ENCODE measurements at regions not wholly inside any gene's neighbourhood (a gene's known extent, or its start where the extent isn't known, plus 50 kb on each side); places are given as distances from the start of the nearest gene placed in this dataset.

- POLR2A ChIA-PET = no interaction called here
- TF ChIP-seq PKNOX1 (IDR thresholded peaks at IDR 0.05) = no peak
- TF ChIP-seq ARNT (IDR thresholded peaks at IDR 0.05) = no peak
- TF ChIP-seq SUZ12 (IDR thresholded peaks at IDR 0.05) = no peak
- TF ChIP-seq FOXA1 (IDR thresholded peaks at IDR 0.05) = no peak
- TF ChIP-seq CTBP1 (IDR thresholded peaks at IDR 0.05; ENCODE audit: borderline replicate concordance) = no peak
- no peak for TF ChIP-seq ZNF384 (IDR thresholded peaks at IDR 0.05)
- CTCF ChIA-PET = no interaction called here
- no peak for DNase-seq (ENCODE audit: extremely low spot score)
These were observed 170.9 kb upstream of the CASK start for GRCh38 chrX:42094218-42094617.

GRCh38 chrX:42093756-42094155 is 170.4 kb upstream of the CASK start:
- no peak for TF ChIP-seq FOXM1 (IDR thresholded peaks at IDR 0.05; ENCODE audit: borderline replicate concordance)
- no peak for TF ChIP-seq NFRKB (IDR thresholded peaks at IDR 0.05)
- no peak for TF ChIP-seq ARNT (IDR thresholded peaks at IDR 0.05)
- no peak for TF ChIP-seq SP1 (IDR thresholded peaks at IDR 0.05)
- TF ChIP-seq HDGF (IDR thresholded peaks at IDR 0.05; ENCODE audit: borderline replicate concordance) = no peak
- TF ChIP-seq FOXK2 (IDR thresholded peaks at IDR 0.05) = no peak
- TF ChIP-seq L3MBTL2 (conservative IDR thresholded peaks at IDR 0.05) = no peak
- TF ChIP-seq PKNOX1 (IDR thresholded peaks at IDR 0.05) = no peak
- TF ChIP-seq ELF4 (IDR thresholded peaks at IDR 0.05) = no peak
- TF ChIP-seq SUZ12 (IDR thresholded peaks at IDR 0.05) = no peak
- no peak for TF ChIP-seq ZNF384 (IDR thresholded peaks at IDR 0.05)
- TF ChIP-seq LEF1 (IDR thresholded peaks at IDR 0.05; ENCODE audit: borderline replicate concordance) = no peak
- no peak for TF ChIP-seq FOXA1 (IDR thresholded peaks at IDR 0.05)
- TF ChIP-seq CTBP1 (IDR thresholded peaks at IDR 0.05; ENCODE audit: borderline replicate concordance) = no peak
- ChIA-PET POLR2A (no interaction called here), CTCF (no interaction called here)
- no peak for DNase-seq (ENCODE audit: extremely low spot score)

- no peak for DNase-seq (ENCODE audit: extremely low spot score)
- TF ChIP-seq L3MBTL2 (conservative IDR thresholded peaks at IDR 0.05) (no peak), NFRKB (IDR thresholded peaks at IDR 0.05) (no peak), PKNOX1 (IDR thresholded peaks at IDR 0.05) (no peak), ARNT (IDR thresholded peaks at IDR 0.05) (no peak), ELF4 (IDR thresholded peaks at IDR 0.05) (no peak), SUZ12 (IDR thresholded peaks at IDR 0.05) (no peak), FOXA1 (IDR thresholded peaks at IDR 0.05) (no peak), TARDBP (IDR thresholded peaks at IDR 0.05) (no peak), FOXM1 (IDR thresholded peaks at IDR 0.05; ENCODE audit: borderline replicate concordance) (no peak), SP1 (IDR thresholded peaks at IDR 0.05) (no peak), BHLHE40 (IDR thresholded peaks at IDR 0.05; ENCODE audit: borderline replicate concordance) (no peak), CTBP1 (IDR thresholded peaks at IDR 0.05; ENCODE audit: borderline replicate concordance) (no peak), HDGF (IDR thresholded peaks at IDR 0.05; ENCODE audit: borderline replicate concordance) (no peak), LEF1 (IDR thresholded peaks at IDR 0.05; ENCODE audit: borderline replicate concordance) (no peak), FOXK2 (IDR thresholded peaks at IDR 0.05) (no peak)
- CTCF ChIA-PET = no interaction called here
- POLR2A ChIA-PET = no interaction called here
These were observed 167.0 kb upstream of the CASK start for GRCh38 chrX:42090395-42090794.

- ChIA-PET CTCF (no interaction called here), POLR2A (no interaction called here)
- TF ChIP-seq SUZ12 (IDR thresholded peaks at IDR 0.05) = no peak
- TF ChIP-seq ELF4 (IDR thresholded peaks at IDR 0.05) = no peak
- no peak for TF ChIP-seq FOXA1 (IDR thresholded peaks at IDR 0.05)
- TF ChIP-seq SP1 (IDR thresholded peaks at IDR 0.05) = no peak
- no peak for TF ChIP-seq LEF1 (IDR thresholded peaks at IDR 0.05; ENCODE audit: borderline replicate concordance)
- no peak for TF ChIP-seq HDGF (IDR thresholded peaks at IDR 0.05; ENCODE audit: borderline replicate concordance)
- no peak for TF ChIP-seq NFRKB (IDR thresholded peaks at IDR 0.05)
- TF ChIP-seq CTBP1 (IDR thresholded peaks at IDR 0.05; ENCODE audit: borderline replicate concordance) = no peak
- no peak for TF ChIP-seq FOXM1 (IDR thresholded peaks at IDR 0.05; ENCODE audit: borderline replicate concordance)
- no peak for TF ChIP-seq L3MBTL2 (conservative IDR thresholded peaks at IDR 0.05)
- no peak for TF ChIP-seq TARDBP (IDR thresholded peaks at IDR 0.05)
- no peak for TF ChIP-seq PKNOX1 (IDR thresholded peaks at IDR 0.05)
- no peak for DNase-seq (ENCODE audit: extremely low spot score)
These were observed 165.7 kb upstream of the CASK start for GRCh38 chrX:42089031-42089430.

GRCh38 chrX:42087960-42088359 is 164.6 kb upstream of the CASK start:
- POLR2A ChIA-PET = no interaction called here
- CTCF ChIA-PET = no interaction called here
- no peak for DNase-seq (ENCODE audit: extremely low spot score)
- no peak for TF ChIP-seq ARNT (IDR thresholded peaks at IDR 0.05)
- no peak for TF ChIP-seq ELF4 (IDR thresholded peaks at IDR 0.05)
- TF ChIP-seq FOXK2 (IDR thresholded peaks at IDR 0.05) = no peak
- TF ChIP-seq FOXM1 (IDR thresholded peaks at IDR 0.05; ENCODE audit: borderline replicate concordance) = no peak
- TF ChIP-seq SUZ12 (IDR thresholded peaks at IDR 0.05) = no peak
- no peak for TF ChIP-seq NFRKB (IDR thresholded peaks at IDR 0.05)
- no peak for TF ChIP-seq L3MBTL2 (conservative IDR thresholded peaks at IDR 0.05)
- no peak for TF ChIP-seq CTBP1 (IDR thresholded peaks at IDR 0.05; ENCODE audit: borderline replicate concordance)
- TF ChIP-seq BHLHE40 (IDR thresholded peaks at IDR 0.05; ENCODE audit: borderline replicate concordance) = no peak
- TF ChIP-seq SP1 (IDR thresholded peaks at IDR 0.05) = no peak
- no peak for TF ChIP-seq TARDBP (IDR thresholded peaks at IDR 0.05)
- TF ChIP-seq FOXA1 (IDR thresholded peaks at IDR 0.05) = no peak
- no peak for TF ChIP-seq ZNF384 (IDR thresholded peaks at IDR 0.05)
- TF ChIP-seq LEF1 (IDR thresholded peaks at IDR 0.05; ENCODE audit: borderline replicate concordance) = no peak
- no peak for TF ChIP-seq PKNOX1 (IDR thresholded peaks at IDR 0.05)
- TF ChIP-seq HDGF (IDR thresholded peaks at IDR 0.05; ENCODE audit: borderline replicate concordance) = no peak

Measured in HEK293T (cell line).